Stimulated activated CD8-positive, alpha-beta memory T cell treated with anti-CD3 and anti-CD28 coated beads, Interleukin-2, amount 100 ng/mL, for 48 hours (primary cell): ENCODE measurements at regions not wholly inside any gene's neighbourhood (a gene's known extent, or its start where the extent isn't known, plus 50 kb on each side); places are given as distances from the start of the nearest gene placed in this dataset.
"Not testable (repeated sequence)": the region's sequence is repeated elsewhere in the genome, so short reads cannot be mapped to it uniquely, and the experiment has no call there.

ENCODE experiments used
- DNase-seq, 2 donors: peaks; one replicate each; pipeline ENCODE4 v3.0.0-alpha.2; 2020; ENCODE audit warnings: low read depth in 2 of 2

- DNase-seq, result no peak
These were observed 1675.8 kb downstream of the HACE1 start for GRCh38 chr6:103183831-103184411.

DNA sequence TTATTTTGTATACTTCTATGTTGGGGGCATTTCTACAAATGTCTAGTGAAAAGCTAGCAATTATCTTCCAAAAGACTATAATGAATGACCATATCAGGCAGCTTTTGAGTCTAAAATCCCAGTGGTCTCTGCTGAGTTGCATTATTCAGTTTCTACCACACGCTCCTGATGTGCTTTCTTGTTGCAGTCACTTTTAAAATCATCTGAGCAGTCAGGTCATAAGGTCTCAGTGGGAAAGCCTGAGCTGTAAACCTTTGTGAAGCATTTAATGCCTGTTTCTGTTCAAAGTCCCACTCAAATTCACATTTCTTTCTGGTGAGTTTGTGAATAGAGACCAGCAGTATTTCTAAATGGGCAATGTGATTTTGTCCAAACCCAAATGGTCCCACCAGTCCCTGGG lies 1681.5 kb downstream of the HACE1 start:
- DNase-seq, result no peak

DNA sequence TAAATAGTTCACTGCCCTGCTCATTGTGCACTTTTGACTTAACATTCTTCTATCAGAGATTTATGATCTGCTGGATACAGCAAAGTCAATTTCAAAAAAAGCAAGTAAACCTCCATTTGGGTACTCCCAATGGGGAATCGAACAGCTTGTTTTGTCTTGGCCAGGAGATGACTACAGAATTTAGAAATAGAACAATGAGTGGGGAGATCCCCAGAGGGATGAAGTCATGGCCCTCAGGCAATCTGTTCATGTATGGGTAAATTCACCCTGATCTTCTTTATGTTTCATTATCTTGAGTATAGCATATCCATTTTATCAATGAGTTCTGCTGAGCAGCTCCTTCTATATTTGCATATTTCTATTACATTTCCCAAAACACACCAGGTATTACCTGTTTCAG lies 1681.9 kb downstream of the HACE1 start:
- DNase-seq, result no peak

DNA sequence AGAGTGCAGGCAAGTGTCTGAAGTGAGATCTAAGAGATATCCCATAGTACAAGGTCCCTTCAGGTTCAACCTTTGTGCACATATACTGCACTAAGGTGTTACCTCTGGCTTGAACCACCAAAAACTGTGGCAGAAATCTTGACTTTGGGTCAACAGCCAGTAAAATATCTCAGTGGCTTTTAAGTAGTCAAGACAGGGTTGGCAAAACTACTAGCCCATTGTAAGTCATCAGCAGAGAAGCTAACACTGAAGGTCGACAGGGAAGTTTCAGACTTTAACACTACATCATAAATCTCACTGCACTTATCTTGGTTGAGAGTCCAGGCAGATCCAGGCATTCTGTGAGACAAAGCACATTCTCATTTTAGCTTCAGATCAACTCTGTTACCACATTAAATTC lies 1684.7 kb downstream of the HACE1 start:
- DNase-seq, result no peak

- DNase-seq, result no peak
These were observed 1692.2 kb downstream of the HACE1 start for GRCh38 chr6:103167345-103168071.

- DNase-seq, result no peak
These were observed 1704.7 kb downstream of the HACE1 start for GRCh38 chr6:103154779-103155572.

GRCh38 chr6:103153016-103153415 lies 1706.7 kb downstream of the HACE1 start:
- DNase-seq, result no peak

- no peak for DNase-seq
These were observed 1716.8 kb downstream of the HACE1 start for GRCh38 chr6:103142902-103143301.

GRCh38 chr6:103140308-103141027 lies 1719.3 kb downstream of the HACE1 start:
- no peak for DNase-seq

GRCh38 chr6:103139377-103139776 lies 1720.3 kb downstream of the HACE1 start:
- DNase-seq, result no peak

DNA sequence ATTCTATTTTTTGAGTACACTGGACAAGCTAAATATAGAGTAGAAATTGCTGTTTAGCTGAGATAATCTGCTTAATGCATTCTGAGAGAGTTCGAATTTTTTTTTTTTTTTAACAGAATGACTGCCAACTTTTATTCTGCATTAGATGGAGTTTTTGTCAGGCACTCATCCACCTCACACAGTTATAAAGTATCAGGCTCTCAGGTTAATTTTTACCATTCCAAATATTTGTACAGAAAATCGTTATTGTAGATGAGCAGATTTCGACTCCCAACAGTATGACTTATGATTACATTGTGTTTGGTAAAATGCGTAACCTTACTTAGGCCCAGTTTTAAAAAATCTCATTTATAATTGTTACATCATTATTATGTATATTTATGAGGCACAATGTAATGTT lies 1731.0 kb downstream of the GRIK2 start:
- DNase-seq, result no peak

GRCh38 chr6:103122766-103123601 lies 1729.5 kb downstream of the GRIK2 start:
- DNase-seq, result peak; percentile 3 to 5

- DNase-seq, result no peak
These were observed 1725.5 kb downstream of the GRIK2 start for GRCh38 chr6:103119056-103119455.

- DNase-seq, result no peak
These were observed 1721.1 kb downstream of the GRIK2 start for GRCh38 chr6:103114582-103114981.

DNA sequence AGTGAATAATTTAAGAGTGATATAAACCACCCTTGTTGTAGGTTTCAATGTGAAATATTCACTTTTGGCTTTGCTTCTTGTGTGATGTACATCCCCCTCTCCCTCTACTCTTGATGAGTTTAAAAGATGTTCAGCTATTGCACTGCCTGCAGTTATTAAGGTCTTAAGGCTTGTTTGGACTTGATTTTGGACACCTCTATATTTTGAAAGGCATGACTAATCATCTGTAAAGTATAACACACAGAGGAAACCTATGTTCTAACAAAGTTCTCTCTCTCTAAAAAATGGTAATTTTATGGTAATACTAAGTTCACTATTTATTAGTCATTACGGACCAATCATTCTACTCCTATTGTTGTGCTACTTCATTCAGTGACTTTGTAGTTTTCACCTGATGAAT lies 1719.9 kb downstream of the GRIK2 start:
- no peak for DNase-seq

- DNase-seq, result no peak
These were observed 1714.5 kb downstream of the GRIK2 start for GRCh38 chr6:103107985-103108384.

DNA sequence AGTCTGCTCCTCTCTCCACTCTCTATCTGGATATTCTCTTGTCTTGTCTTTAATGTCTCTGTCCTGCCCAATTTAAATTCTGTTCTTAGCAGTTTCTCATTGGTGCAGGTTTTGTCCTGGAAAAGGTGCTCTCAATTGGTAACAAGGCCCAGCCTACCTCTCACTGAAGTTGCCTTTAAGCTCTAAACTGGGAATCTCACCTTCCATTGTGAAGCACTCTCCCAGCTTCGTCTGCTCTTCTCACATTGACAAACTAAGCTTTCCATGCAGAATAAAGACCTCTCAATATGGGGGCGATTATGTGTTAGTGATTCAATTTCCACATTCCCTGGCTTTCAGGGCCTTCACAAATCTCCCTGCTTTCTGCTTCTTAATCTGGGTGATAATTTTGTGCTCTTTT lies 1712.2 kb downstream of the GRIK2 start:
- no peak for DNase-seq

GRCh38 chr6:103101267-103101666 lies 1707.8 kb downstream of the GRIK2 start:
- DNase-seq, result no peak

DNA sequence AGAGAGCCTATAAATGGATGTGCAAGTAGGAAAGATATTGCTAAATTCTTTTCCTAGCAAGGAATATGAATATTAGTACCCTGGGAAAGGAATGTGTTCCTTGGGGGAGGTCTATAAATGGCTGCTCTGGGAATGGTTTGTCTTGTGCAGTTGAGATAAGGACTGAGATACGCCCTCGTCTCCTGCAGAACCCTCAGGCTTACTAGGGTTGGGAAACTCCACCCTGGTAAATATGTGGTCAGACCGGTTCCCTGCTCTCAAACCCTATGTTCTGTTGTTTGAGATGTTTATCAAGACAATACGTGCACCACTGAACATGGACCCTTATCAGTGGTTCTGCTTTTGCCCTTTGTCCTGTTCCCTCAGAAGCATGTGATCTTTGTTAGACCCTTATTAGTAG lies 1698.9 kb downstream of the GRIK2 start:
- DNase-seq, result not testable (repeated sequence)

GRCh38 chr6:103085801-103086200 lies 1692.3 kb downstream of the GRIK2 start:
- no peak for DNase-seq

- DNase-seq, result no peak
These were observed 1688.5 kb downstream of the GRIK2 start for GRCh38 chr6:103081876-103082630.
